ENCODE measurements at regions not wholly inside any gene's neighbourhood (a gene's known extent, or its start where the extent isn't known, plus 50 kb on each side); places are given as distances from the start of the nearest gene placed in this dataset.

DNA sequence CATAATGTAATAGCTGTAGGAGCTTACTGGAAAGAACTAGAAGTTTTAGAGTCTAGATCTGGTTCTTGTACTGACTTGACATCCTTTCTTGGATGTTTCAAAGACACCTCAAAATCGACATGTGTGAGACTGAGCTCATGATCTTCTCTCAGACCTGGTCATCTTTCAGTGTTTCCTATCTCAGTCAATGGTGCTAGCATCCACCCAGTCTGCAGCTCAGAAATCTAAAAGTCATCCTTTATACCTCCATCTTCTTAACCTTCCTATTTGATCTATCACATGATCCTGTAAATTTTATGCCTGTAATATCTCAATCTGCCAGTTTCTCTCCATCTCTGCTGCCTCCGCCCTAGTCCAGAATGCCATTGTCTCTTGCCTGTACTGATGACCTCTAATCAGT, 301.9 kb upstream of the PITX2 start:
- Histone ChIP-seq H3K27me3 (ENCODE audit: control insufficient read depth in 4 of 4, insufficient read depth in 4 of 4, low read length in 3 of 4) (peaks cover 0 to 7% (median 0%) of the 10 kb centered on the region in 4 donors), H3K9me3 (ENCODE audit: control insufficient read depth in 4 of 4, low read length in 3 of 4) (no peaks in the 10 kb centered on the region), H3K4me3 (ENCODE audit: low read depth in 1 of 3, low read length in 3 of 3) (no peak overlapping the region), H3K4me1 (ENCODE audit: control insufficient read depth in 4 of 4, insufficient read depth in 4 of 4, low read length in 3 of 4) (no peaks in the 10 kb centered on the region), H3K36me3 (ENCODE audit: control insufficient read depth in 4 of 4, insufficient read depth in 3 of 4, low read depth in 1 of 4, low read length in 3 of 4) (no peaks in the 10 kb centered on the region), H3K27ac (ENCODE audit: low read depth in 1 of 2, low read length in 2 of 2) (no peak overlapping the region), H3K9ac (ENCODE audit: low read depth in 1 of 2, low read length in 2 of 2) (no peak overlapping the region)
- no peak for DNase-seq (ENCODE audit: low spot score)
- TF ChIP-seq, protein P1, sequence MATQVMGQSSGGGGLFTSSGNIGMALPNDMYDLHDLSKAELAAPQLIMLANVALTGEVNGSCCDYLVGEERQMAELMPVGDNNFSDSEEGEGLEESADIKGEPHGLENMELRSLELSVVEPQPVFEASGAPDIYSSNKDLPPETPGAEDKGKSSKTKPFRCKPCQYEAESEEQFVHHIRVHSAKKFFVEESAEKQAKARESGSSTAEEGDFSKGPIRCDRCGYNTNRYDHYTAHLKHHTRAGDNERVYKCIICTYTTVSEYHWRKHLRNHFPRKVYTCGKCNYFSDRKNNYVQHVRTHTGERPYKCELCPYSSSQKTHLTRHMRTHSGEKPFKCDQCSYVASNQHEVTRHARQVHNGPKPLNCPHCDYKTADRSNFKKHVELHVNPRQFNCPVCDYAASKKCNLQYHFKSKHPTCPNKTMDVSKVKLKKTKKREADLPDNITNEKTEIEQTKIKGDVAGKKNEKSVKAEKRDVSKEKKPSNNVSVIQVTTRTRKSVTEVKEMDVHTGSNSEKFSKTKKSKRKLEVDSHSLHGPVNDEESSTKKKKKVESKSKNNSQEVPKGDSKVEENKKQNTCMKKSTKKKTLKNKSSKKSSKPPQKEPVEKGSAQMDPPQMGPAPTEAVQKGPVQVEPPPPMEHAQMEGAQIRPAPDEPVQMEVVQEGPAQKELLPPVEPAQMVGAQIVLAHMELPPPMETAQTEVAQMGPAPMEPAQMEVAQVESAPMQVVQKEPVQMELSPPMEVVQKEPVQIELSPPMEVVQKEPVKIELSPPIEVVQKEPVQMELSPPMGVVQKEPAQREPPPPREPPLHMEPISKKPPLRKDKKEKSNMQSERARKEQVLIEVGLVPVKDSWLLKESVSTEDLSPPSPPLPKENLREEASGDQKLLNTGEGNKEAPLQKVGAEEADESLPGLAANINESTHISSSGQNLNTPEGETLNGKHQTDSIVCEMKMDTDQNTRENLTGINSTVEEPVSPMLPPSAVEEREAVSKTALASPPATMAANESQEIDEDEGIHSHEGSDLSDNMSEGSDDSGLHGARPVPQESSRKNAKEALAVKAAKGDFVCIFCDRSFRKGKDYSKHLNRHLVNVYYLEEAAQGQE (IDR thresholded peaks at IDR 0.05) = no peak
- TF ChIP-seq TAF1 (conservative IDR thresholded peaks at IDR 0.05) (no peak), YY1 (IDR thresholded peaks at IDR 0.05) (no peak), HNF4A (conservative IDR thresholded peaks at IDR 0.05) (no peak), JUND (IDR thresholded peaks at IDR 0.05) (no peak), NR2F2 (IDR thresholded peaks at IDR 0.05) (no peak), GABPA (IDR thresholded peaks at IDR 0.05 in 1 of 2, conservative IDR thresholded peaks at IDR 0.05 in 1 of 2) (no peak), ATF3 (IDR thresholded peaks at IDR 0.05) (no peak), SP1 (IDR thresholded peaks at IDR 0.05) (no peak), EGR1 (IDR thresholded peaks at IDR 0.05; ENCODE audit: low read depth in 2 of 2) (no peak), RXRA (IDR thresholded peaks at IDR 0.05) (no peak), FOXA2 (IDR thresholded peaks at IDR 0.05) (no peak), RAD21 (IDR thresholded peaks at IDR 0.05) (no peak), HNF4G (IDR thresholded peaks at IDR 0.05) (no peak)
- TF ChIP-seq, protein P2, sequence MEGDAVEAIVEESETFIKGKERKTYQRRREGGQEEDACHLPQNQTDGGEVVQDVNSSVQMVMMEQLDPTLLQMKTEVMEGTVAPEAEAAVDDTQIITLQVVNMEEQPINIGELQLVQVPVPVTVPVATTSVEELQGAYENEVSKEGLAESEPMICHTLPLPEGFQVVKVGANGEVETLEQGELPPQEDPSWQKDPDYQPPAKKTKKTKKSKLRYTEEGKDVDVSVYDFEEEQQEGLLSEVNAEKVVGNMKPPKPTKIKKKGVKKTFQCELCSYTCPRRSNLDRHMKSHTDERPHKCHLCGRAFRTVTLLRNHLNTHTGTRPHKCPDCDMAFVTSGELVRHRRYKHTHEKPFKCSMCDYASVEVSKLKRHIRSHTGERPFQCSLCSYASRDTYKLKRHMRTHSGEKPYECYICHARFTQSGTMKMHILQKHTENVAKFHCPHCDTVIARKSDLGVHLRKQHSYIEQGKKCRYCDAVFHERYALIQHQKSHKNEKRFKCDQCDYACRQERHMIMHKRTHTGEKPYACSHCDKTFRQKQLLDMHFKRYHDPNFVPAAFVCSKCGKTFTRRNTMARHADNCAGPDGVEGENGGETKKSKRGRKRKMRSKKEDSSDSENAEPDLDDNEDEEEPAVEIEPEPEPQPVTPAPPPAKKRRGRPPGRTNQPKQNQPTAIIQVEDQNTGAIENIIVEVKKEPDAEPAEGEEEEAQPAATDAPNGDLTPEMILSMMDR (IDR thresholded peaks at IDR 0.05; ENCODE audit: low read depth, low read length, missing input control) = no peak
- TF ChIP-seq, protein P3, sequence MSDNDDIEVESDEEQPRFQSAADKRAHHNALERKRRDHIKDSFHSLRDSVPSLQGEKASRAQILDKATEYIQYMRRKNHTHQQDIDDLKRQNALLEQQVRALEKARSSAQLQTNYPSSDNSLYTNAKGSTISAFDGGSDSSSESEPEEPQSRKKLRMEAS (IDR thresholded peaks at IDR 0.05) = no peak
- whole genome bisulfite sequencing = 66% methylated on average over 2 of the region's 2 CpGs

- H3K27me3 ChIP-seq (ENCODE audit: control insufficient read depth in 4 of 4, insufficient read depth in 4 of 4, low read length in 3 of 4) = peaks cover 0 to 7% (median 0%) of the 10 kb centered on the region in 4 donors
- H3K9me3 ChIP-seq (ENCODE audit: control insufficient read depth in 4 of 4, low read length in 3 of 4) = no peaks in the 10 kb centered on the region
- TF ChIP-seq RAD21 (IDR thresholded peaks at IDR 0.05) (no peak), HNF4A (conservative IDR thresholded peaks at IDR 0.05) (no peak), FOXA1 (IDR thresholded peaks at IDR 0.05) (no peak), RXRA (IDR thresholded peaks at IDR 0.05) (no peak), JUND (IDR thresholded peaks at IDR 0.05) (no peak)
- WGBS = 27% methylated on average over 3 of the region's 3 CpGs
- no peaks in the 10 kb centered on the region for H3K36me3 ChIP-seq (ENCODE audit: control insufficient read depth in 4 of 4, insufficient read depth in 3 of 4, low read depth in 1 of 4, low read length in 3 of 4)
- no peak overlapping the region for H3K9ac ChIP-seq (ENCODE audit: low read depth in 1 of 2, low read length in 2 of 2)
- no peak for DNase-seq (ENCODE audit: low spot score)
- no peaks in the 10 kb centered on the region for H3K4me1 ChIP-seq (ENCODE audit: control insufficient read depth in 4 of 4, insufficient read depth in 4 of 4, low read length in 3 of 4)
- H3K27ac ChIP-seq (ENCODE audit: low read depth in 1 of 2, low read length in 2 of 2) = no peak overlapping the region
- no peak overlapping the region for H3K4me3 ChIP-seq (ENCODE audit: low read depth in 1 of 3, low read length in 3 of 3)
Observed at GRCh38 chr4:110926841-110927400, 304.0 kb upstream of the PITX2 start.

All from liver (tissue), 8 donors.